IPS-18c (cell line): ENCODE measurements at regions not wholly inside any gene's neighbourhood (a gene's known extent, or its start where the extent isn't known, plus 50 kb on each side); places are given as distances from the start of the nearest gene placed in this dataset.
"Not testable (repeated sequence)": the region's sequence is repeated elsewhere in the genome, so short reads cannot be mapped to it uniquely, and the experiment has no call there.

Source experiments
- H3K4me3 ChIP-seq: 2 replicates; pipeline ENCODE4 v1.7.0; 2013; ENCODE audit warnings: low read depth, mild to moderate bottlenecking, low read length, moderate library complexity; ENCODE audit not compliant: insufficient read depth
- H3K9me3 ChIP-seq: one replicate; pipeline ENCODE4 v1.6.1; 2013; ENCODE audit warnings: mild to moderate bottlenecking, low read length, moderate library complexity; ENCODE audit not compliant: control insufficient read depth, insufficient read depth

GRCh38 chr14:77985211-77985615, 185.0 kb upstream of the NRXN3 start:
- no peaks in the 10 kb centered on the region for H3K9me3 ChIP-seq
- no peak overlapping the region for H3K4me3 ChIP-seq

GRCh38 chr14:77986773-77987172, 183.4 kb upstream of the NRXN3 start:
- Histone ChIP-seq H3K4me3 (no peak overlapping the region), H3K9me3 (no peaks in the 10 kb centered on the region)

- H3K4me3 ChIP-seq, result no peak overlapping the region
- no peaks in the 10 kb centered on the region for H3K9me3 ChIP-seq
Observed at GRCh38 chr14:77988096-77988870, 181.9 kb upstream of the NRXN3 start.

GRCh38 chr14:77988970-77989369, 181.2 kb upstream of the NRXN3 start:
- Histone ChIP-seq H3K9me3 (no peaks in the 10 kb centered on the region), H3K4me3 (no peak overlapping the region)

GRCh38 chr14:77989441-77989991, 180.7 kb upstream of the NRXN3 start:
- no peak overlapping the region for H3K4me3 ChIP-seq

GRCh38 chr14:77990337-77990736, 179.8 kb upstream of the NRXN3 start:
- Histone ChIP-seq H3K9me3 (peaks cover 2% of the 10 kb centered on the region), H3K4me3 (no peak overlapping the region)

More at GRCh38 chr14:77989441-77989991, 180.7 kb upstream of the NRXN3 start:
- peaks cover 2% of the 10 kb centered on the region for H3K9me3 ChIP-seq

GRCh38 chr14:77991128-77991772, 178.9 kb upstream of the NRXN3 start:
- peaks cover 2% of the 10 kb centered on the region for H3K9me3 ChIP-seq
- H3K4me3 ChIP-seq, result no peak overlapping the region

- H3K9me3 ChIP-seq, result peaks cover 2% of the 10 kb centered on the region
- no peak overlapping the region for H3K4me3 ChIP-seq
Observed at GRCh38 chr14:78005325-78005724, 164.8 kb upstream of the NRXN3 start.

- Histone ChIP-seq H3K4me3 (no peak overlapping the region), H3K9me3 (no peaks in the 10 kb centered on the region)
Observed at GRCh38 chr14:78007160-78007559, 163.0 kb upstream of the NRXN3 start.

- no peak overlapping the region for H3K4me3 ChIP-seq
- no peaks in the 10 kb centered on the region for H3K9me3 ChIP-seq
Observed at GRCh38 chr14:78010688-78011087, 159.5 kb upstream of the NRXN3 start.

- not testable (repeated sequence) for H3K4me3 ChIP-seq, H3K9me3 ChIP-seq
Observed at GRCh38 chr14:78013911-78014310, 156.3 kb upstream of the NRXN3 start.

- no peak overlapping the region for H3K4me3 ChIP-seq
- H3K9me3 ChIP-seq, result peaks cover 4% of the 10 kb centered on the region
Observed at GRCh38 chr14:78016532-78016931, 153.6 kb upstream of the NRXN3 start.

- Histone ChIP-seq H3K9me3 (peaks cover 6% of the 10 kb centered on the region), H3K4me3 (no peak overlapping the region)
Observed at GRCh38 chr14:78018283-78018682, 151.9 kb upstream of the NRXN3 start.

GRCh38 chr14:78022059-78022458, 148.1 kb upstream of the NRXN3 start:
- H3K9me3 ChIP-seq, result peaks cover 2% of the 10 kb centered on the region
- H3K4me3 ChIP-seq, result no peak overlapping the region

- H3K9me3 ChIP-seq, result peaks cover 2% of the 10 kb centered on the region
- no peak overlapping the region for H3K4me3 ChIP-seq
Observed at GRCh38 chr14:78023112-78023511, 147.1 kb upstream of the NRXN3 start.

GRCh38 chr14:78028471-78028870, 141.7 kb upstream of the NRXN3 start:
- no peak overlapping the region for H3K4me3 ChIP-seq
- H3K9me3 ChIP-seq, result no peaks in the 10 kb centered on the region

- Histone ChIP-seq H3K4me3 (peak overlapping the region; percentile 17; the same call in 1 of the 2 replicates), H3K9me3 (no peaks in the 10 kb centered on the region)
Observed at GRCh38 chr14:78029601-78030372, 140.4 kb upstream of the NRXN3 start.
